ENCODE measurements at regions not wholly inside any gene's neighbourhood (a gene's known extent, or its start where the extent isn't known, plus 50 kb on each side); places are given as distances from the start of the nearest gene placed in this dataset.

DNA sequence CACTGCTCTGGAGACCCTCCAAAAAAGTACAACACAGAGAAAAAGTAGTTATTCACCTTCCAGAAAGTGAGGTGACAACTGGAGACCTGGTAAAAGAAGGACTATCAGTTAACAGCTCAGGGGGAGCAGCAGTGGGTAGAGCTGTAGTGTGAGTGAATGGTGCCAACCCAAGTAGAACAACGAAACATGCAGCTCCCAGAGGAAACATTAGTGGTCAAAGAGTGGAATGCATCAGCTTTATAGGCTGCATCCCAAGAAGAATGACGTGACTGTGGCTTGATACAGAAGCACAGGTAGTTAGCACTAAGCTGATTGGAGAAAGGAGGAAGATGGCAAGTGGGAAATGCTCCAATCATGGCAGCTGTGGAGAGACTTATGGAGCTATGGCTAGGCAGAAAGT, 275.7 kb upstream of the CAMK1G start:
- TF ChIP-seq, protein P1, sequence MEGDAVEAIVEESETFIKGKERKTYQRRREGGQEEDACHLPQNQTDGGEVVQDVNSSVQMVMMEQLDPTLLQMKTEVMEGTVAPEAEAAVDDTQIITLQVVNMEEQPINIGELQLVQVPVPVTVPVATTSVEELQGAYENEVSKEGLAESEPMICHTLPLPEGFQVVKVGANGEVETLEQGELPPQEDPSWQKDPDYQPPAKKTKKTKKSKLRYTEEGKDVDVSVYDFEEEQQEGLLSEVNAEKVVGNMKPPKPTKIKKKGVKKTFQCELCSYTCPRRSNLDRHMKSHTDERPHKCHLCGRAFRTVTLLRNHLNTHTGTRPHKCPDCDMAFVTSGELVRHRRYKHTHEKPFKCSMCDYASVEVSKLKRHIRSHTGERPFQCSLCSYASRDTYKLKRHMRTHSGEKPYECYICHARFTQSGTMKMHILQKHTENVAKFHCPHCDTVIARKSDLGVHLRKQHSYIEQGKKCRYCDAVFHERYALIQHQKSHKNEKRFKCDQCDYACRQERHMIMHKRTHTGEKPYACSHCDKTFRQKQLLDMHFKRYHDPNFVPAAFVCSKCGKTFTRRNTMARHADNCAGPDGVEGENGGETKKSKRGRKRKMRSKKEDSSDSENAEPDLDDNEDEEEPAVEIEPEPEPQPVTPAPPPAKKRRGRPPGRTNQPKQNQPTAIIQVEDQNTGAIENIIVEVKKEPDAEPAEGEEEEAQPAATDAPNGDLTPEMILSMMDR (conservative IDR thresholded peaks at IDR 0.05 in 1 of 2, IDR thresholded peaks at IDR 0.05 in 1 of 2; ENCODE audit: extremely low read depth in 1 of 2, insufficient read depth in 1 of 2, low read depth in 1 of 2, low read length in 2 of 2): no peak
- no peak for TF ChIP-seq EZH2 (IDR thresholded peaks at IDR 0.05; ENCODE audit: borderline replicate concordance, low read length)
